ENCODE measurements at regions not wholly inside any gene's neighbourhood (a gene's known extent, or its start where the extent isn't known, plus 50 kb on each side); places are given as distances from the start of the nearest gene placed in this dataset.

- Mint-ChIP-seq H3K27me3 (ENCODE audit: low read depth) (no peaks in the 10 kb centered on the region), H3K4me3 (no peak overlapping the region), H3K27ac (no peak overlapping the region), H3K9me3 (peaks cover 6% of the 10 kb centered on the region), H3K36me3 (no peaks in the 10 kb centered on the region), H3K4me1 (no peaks in the 10 kb centered on the region)
- no peak for DNase-seq (ENCODE audit: low spot score)
- CTCF ChIA-PET, result no interaction called here
- ATAC-seq, result no peak
- POLR2A ChIA-PET, result no interaction called here
- no peak for TF ChIP-seq TCF7 (CRISPR knock-in tag; IDR thresholded peaks at IDR 0.05; ENCODE audit: low read depth)
- TF ChIP-seq GRHL2 (CRISPR knock-in tag; IDR thresholded peaks at IDR 0.05; ENCODE audit: insufficient replicate concordance, severe bottlenecking), result no peak
- TF ChIP-seq AFF4 (CRISPR knock-in tag; IDR thresholded peaks at IDR 0.05; ENCODE audit: borderline replicate concordance), result no peak
- no peak for TF ChIP-seq SMAD3 (CRISPR knock-in tag; IDR thresholded peaks at IDR 0.05; ENCODE audit: borderline replicate concordance)
- no peak for TF ChIP-seq ZNF532 (CRISPR knock-in tag; IDR thresholded peaks at IDR 0.05; ENCODE audit: borderline replicate concordance)
- no peak for TF ChIP-seq USF2 (CRISPR knock-in tag; IDR thresholded peaks at IDR 0.05)
- no peak for TF ChIP-seq MAX (CRISPR knock-in tag; IDR thresholded peaks at IDR 0.05)
- no peak for TF ChIP-seq FOXP4 (CRISPR knock-in tag; IDR thresholded peaks at IDR 0.05)
- TF ChIP-seq E2F4 (CRISPR knock-in tag; IDR thresholded peaks at IDR 0.05; ENCODE audit: borderline replicate concordance, low read depth), result no peak
- TF ChIP-seq AR (CRISPR knock-in tag; IDR thresholded peaks at IDR 0.05), result no peak
- TF ChIP-seq JAZF1 (CRISPR knock-in tag; IDR thresholded peaks at IDR 0.05), result no peak
- TF ChIP-seq ZNF425 (CRISPR knock-in tag; conservative IDR thresholded peaks at IDR 0.05), result no peak
- TF ChIP-seq ZNF281 (CRISPR knock-in tag; IDR thresholded peaks at IDR 0.05), result no peak
- TF ChIP-seq ZNF121 (CRISPR knock-in tag; IDR thresholded peaks at IDR 0.05), result no peak
- no peak for TF ChIP-seq NR1H2 (CRISPR knock-in tag; IDR thresholded peaks at IDR 0.05)
- TF ChIP-seq NFYB (CRISPR knock-in tag; conservative IDR thresholded peaks at IDR 0.05; ENCODE audit: low read depth), result no peak
Measured at GRCh38 chr6:103018426-103018825, 1624.9 kb downstream of the GRIK2 start.

Measured in WTC11 (cell line).